ENCODE measurements at regions not wholly inside any gene's neighbourhood (a gene's known extent, or its start where the extent isn't known, plus 50 kb on each side); places are given as distances from the start of the nearest gene placed in this dataset.

GRCh38 chr14:99072433-99072832 is 199.6 kb downstream of the BCL11B start:
- TF ChIP-seq, protein P1, sequence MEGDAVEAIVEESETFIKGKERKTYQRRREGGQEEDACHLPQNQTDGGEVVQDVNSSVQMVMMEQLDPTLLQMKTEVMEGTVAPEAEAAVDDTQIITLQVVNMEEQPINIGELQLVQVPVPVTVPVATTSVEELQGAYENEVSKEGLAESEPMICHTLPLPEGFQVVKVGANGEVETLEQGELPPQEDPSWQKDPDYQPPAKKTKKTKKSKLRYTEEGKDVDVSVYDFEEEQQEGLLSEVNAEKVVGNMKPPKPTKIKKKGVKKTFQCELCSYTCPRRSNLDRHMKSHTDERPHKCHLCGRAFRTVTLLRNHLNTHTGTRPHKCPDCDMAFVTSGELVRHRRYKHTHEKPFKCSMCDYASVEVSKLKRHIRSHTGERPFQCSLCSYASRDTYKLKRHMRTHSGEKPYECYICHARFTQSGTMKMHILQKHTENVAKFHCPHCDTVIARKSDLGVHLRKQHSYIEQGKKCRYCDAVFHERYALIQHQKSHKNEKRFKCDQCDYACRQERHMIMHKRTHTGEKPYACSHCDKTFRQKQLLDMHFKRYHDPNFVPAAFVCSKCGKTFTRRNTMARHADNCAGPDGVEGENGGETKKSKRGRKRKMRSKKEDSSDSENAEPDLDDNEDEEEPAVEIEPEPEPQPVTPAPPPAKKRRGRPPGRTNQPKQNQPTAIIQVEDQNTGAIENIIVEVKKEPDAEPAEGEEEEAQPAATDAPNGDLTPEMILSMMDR (IDR thresholded peaks at IDR 0.05; ENCODE audit: poor library complexity): no peak
- no peak for TF ChIP-seq EZH2 (IDR thresholded peaks at IDR 0.05; ENCODE audit: borderline replicate concordance)
